ENCODE measurements at regions not wholly inside any gene's neighbourhood (a gene's known extent, or its start where the extent isn't known, plus 50 kb on each side); places are given as distances from the start of the nearest gene placed in this dataset.

GRCh38 chr4:148717988-148718387 lies 275.8 kb upstream of the NR3C2 start:
- H3K27me3 Mint-ChIP-seq (ENCODE audit: low read depth): no peaks in the 10 kb centered on the region
- DNase-seq (ENCODE audit: low spot score in 2 of 2, unreplicated experiment in 2 of 2): no peak
- no peaks in the 10 kb centered on the region for H3K36me3 Mint-ChIP-seq
- no peaks in the 10 kb centered on the region for H3K4me1 Mint-ChIP-seq
- H3K4me3 Mint-ChIP-seq: no peak overlapping the region
- H3K27ac Mint-ChIP-seq: no peak overlapping the region
- H3K9me3 Mint-ChIP-seq: peaks cover 15% of the 10 kb centered on the region
- no peak for TF ChIP-seq CTCF (IDR thresholded peaks at IDR 0.05; ENCODE audit: unreplicated experiment)

- no peak overlapping the region for H3K27ac Mint-ChIP-seq
- no peaks in the 10 kb centered on the region for H3K4me1 Mint-ChIP-seq
- no peaks in the 10 kb centered on the region for H3K36me3 Mint-ChIP-seq
- no peak for TF ChIP-seq CTCF (IDR thresholded peaks at IDR 0.05; ENCODE audit: unreplicated experiment)
- peaks cover 9% of the 10 kb centered on the region for H3K9me3 Mint-ChIP-seq
- no peaks in the 10 kb centered on the region for H3K27me3 Mint-ChIP-seq (ENCODE audit: low read depth)
- no peak overlapping the region for H3K4me3 Mint-ChIP-seq
- DNase-seq (ENCODE audit: low spot score in 2 of 2, unreplicated experiment in 2 of 2): no peak
Observed at GRCh38 chr4:148716431-148717052, 274.3 kb upstream of the NR3C2 start.

- Mint-ChIP-seq H3K4me3 (no peak overlapping the region), H3K9me3 (peaks cover 20% of the 10 kb centered on the region), H3K36me3 (peaks cover 1% of the 10 kb centered on the region), H3K4me1 (peaks cover 2% of the 10 kb centered on the region), H3K27me3 (ENCODE audit: low read depth) (no peaks in the 10 kb centered on the region), H3K27ac (no peak overlapping the region)
- no peak for TF ChIP-seq CTCF (IDR thresholded peaks at IDR 0.05; ENCODE audit: unreplicated experiment)
- no peak for DNase-seq (ENCODE audit: low spot score in 2 of 2, unreplicated experiment in 2 of 2)
Observed at GRCh38 chr4:148704291-148704690, 262.1 kb upstream of the NR3C2 start.

- Mint-ChIP-seq H3K27ac (no peak overlapping the region), H3K27me3 (ENCODE audit: low read depth) (no peaks in the 10 kb centered on the region), H3K4me1 (no peaks in the 10 kb centered on the region), H3K36me3 (no peaks in the 10 kb centered on the region), H3K9me3 (no peaks in the 10 kb centered on the region), H3K4me3 (no peak overlapping the region)
- TF ChIP-seq CTCF (IDR thresholded peaks at IDR 0.05; ENCODE audit: unreplicated experiment): no peak
- DNase-seq (ENCODE audit: low spot score in 2 of 2, unreplicated experiment in 2 of 2): no peak
Observed at GRCh38 chr4:148694702-148695101, 252.5 kb upstream of the NR3C2 start.

GRCh38 chr4:148693913-148694649 lies 251.9 kb upstream of the NR3C2 start:
- DNase-seq (ENCODE audit: low spot score in 2 of 2, unreplicated experiment in 2 of 2): no peak
- H3K4me1 Mint-ChIP-seq: no peaks in the 10 kb centered on the region
- H3K27ac Mint-ChIP-seq: no peak overlapping the region

More at GRCh38 chr4:148693913-148694649, 251.9 kb upstream of the NR3C2 start:
- H3K36me3 Mint-ChIP-seq: no peaks in the 10 kb centered on the region
- no peaks in the 10 kb centered on the region for H3K9me3 Mint-ChIP-seq
- H3K4me3 Mint-ChIP-seq: no peak overlapping the region
- no peak for TF ChIP-seq CTCF (IDR thresholded peaks at IDR 0.05; ENCODE audit: unreplicated experiment)
- H3K27me3 Mint-ChIP-seq (ENCODE audit: low read depth): no peaks in the 10 kb centered on the region

Data from mesothelial cell of epicardium (in vitro differentiated cells).